ENCODE measurements at regions not wholly inside any gene's neighbourhood (a gene's known extent, or its start where the extent isn't known, plus 50 kb on each side); places are given as distances from the start of the nearest gene placed in this dataset.

GRCh38 chr1:36709869-36710481 lies 227.3 kb upstream of the CSF3R start:
- Mint-ChIP-seq H3K27ac (no peak overlapping the region), H3K4me1 (ENCODE audit: unreplicated experiment) (peaks cover 8% of the 10 kb centered on the region), H3K27me3 (peaks cover 85% of the 10 kb centered on the region)

GRCh38 chr1:36708587-36708986 lies 225.9 kb upstream of the CSF3R start:
- Mint-ChIP-seq H3K4me1 (ENCODE audit: unreplicated experiment) (peaks cover 12% of the 10 kb centered on the region), H3K27me3 (peaks cover 81% of the 10 kb centered on the region), H3K4me3 (no peak overlapping the region), H3K9me3 (no peaks in the 10 kb centered on the region), H3K36me3 (no peaks in the 10 kb centered on the region), H3K27ac (no peak overlapping the region)
- TF ChIP-seq CTCF (conservative IDR thresholded peaks at IDR 0.05): no peak
- DNase-seq (ENCODE audit: extremely low spot score, unreplicated experiment): no peak

More at GRCh38 chr1:36709869-36710481, 227.3 kb upstream of the CSF3R start:
- no peaks in the 10 kb centered on the region for H3K36me3 Mint-ChIP-seq
- H3K9me3 Mint-ChIP-seq: no peaks in the 10 kb centered on the region
- H3K4me3 Mint-ChIP-seq: no peak overlapping the region
- TF ChIP-seq CTCF (conservative IDR thresholded peaks at IDR 0.05): no peak
- DNase-seq (ENCODE audit: extremely low spot score, unreplicated experiment): no peak

GRCh38 chr1:36707221-36707620 lies 224.5 kb upstream of the CSF3R start:
- TF ChIP-seq CTCF (conservative IDR thresholded peaks at IDR 0.05): no peak
- H3K9me3 Mint-ChIP-seq: no peaks in the 10 kb centered on the region
- H3K4me1 Mint-ChIP-seq (ENCODE audit: unreplicated experiment): peaks cover 14% of the 10 kb centered on the region
- peaks cover 81% of the 10 kb centered on the region for H3K27me3 Mint-ChIP-seq
- H3K4me3 Mint-ChIP-seq: no peak overlapping the region
- H3K36me3 Mint-ChIP-seq: no peaks in the 10 kb centered on the region
- DNase-seq (ENCODE audit: extremely low spot score, unreplicated experiment): no peak
- H3K27ac Mint-ChIP-seq: no peak overlapping the region

GRCh38 chr1:36706416-36706815 lies 223.7 kb upstream of the CSF3R start:
- no peak for TF ChIP-seq CTCF (conservative IDR thresholded peaks at IDR 0.05)
- no peaks in the 10 kb centered on the region for H3K9me3 Mint-ChIP-seq
- peaks cover 80% of the 10 kb centered on the region for H3K27me3 Mint-ChIP-seq
- no peak overlapping the region for H3K27ac Mint-ChIP-seq
- peaks cover 14% of the 10 kb centered on the region for H3K4me1 Mint-ChIP-seq (ENCODE audit: unreplicated experiment)
- no peak for DNase-seq (ENCODE audit: extremely low spot score, unreplicated experiment)
- H3K4me3 Mint-ChIP-seq: no peak overlapping the region
- H3K36me3 Mint-ChIP-seq: no peaks in the 10 kb centered on the region

GRCh38 chr1:36705629-36706028 lies 222.9 kb upstream of the CSF3R start:
- H3K27ac Mint-ChIP-seq: no peak overlapping the region

More at GRCh38 chr1:36705629-36706028, 222.9 kb upstream of the CSF3R start:
- no peak overlapping the region for H3K4me3 Mint-ChIP-seq
- TF ChIP-seq CTCF (conservative IDR thresholded peaks at IDR 0.05): no peak
- no peaks in the 10 kb centered on the region for H3K9me3 Mint-ChIP-seq
- peaks cover 8% of the 10 kb centered on the region for H3K4me1 Mint-ChIP-seq (ENCODE audit: unreplicated experiment)
- H3K27me3 Mint-ChIP-seq: peaks cover 80% of the 10 kb centered on the region
- DNase-seq (ENCODE audit: extremely low spot score, unreplicated experiment): no peak
- H3K36me3 Mint-ChIP-seq: no peaks in the 10 kb centered on the region

Measured in type B pancreatic cell (in vitro differentiated cells).